IMR-90 (cell line): ENCODE measurements at regions not wholly inside any gene's neighbourhood (a gene's known extent, or its start where the extent isn't known, plus 50 kb on each side); places are given as distances from the start of the nearest gene placed in this dataset.

ENCODE experiments used
- ATAC-seq: fragments of 200-7000 bp; cut with Tn5 transposase; 2 replicates; pipeline ENCODE4 v1.9.1; 2020; ENCODE audit warnings: low read depth, mild to moderate bottlenecking, moderate library complexity
- BruUV-seq: library from RNA; stranded (reverse); fragments of 400-500 nt; replicated peaks from 2 replicates; lab custom pipeline; 2021; lab: Mats Ljungman, UMichigan
- CTCF ChIA-PET: fragments of 300-600 bp; formaldehyde crosslinking; extraction: SDS; loops from one replicate; lab custom pipeline; 2021; ENCODE audit warnings: antibody characterized with exemption; lab: Yijun Ruan, JAX
- POLR2A ChIA-PET: fragments of 300-600 bp; sonication (Branson Sonifier 250); formaldehyde crosslinking; loops from one replicate; lab custom pipeline; 2022; ENCODE audit warnings: antibody characterized with exemption; ENCODE audit not compliant: unreplicated experiment; lab: Charles Lee
- DNase-seq: peaks from one replicate; pipeline ENCODE4 v3.0.0; 2013
- H2AFZ ChIP-seq: replicated peaks from 2 replicates; pipeline ENCODE3; 2013; ENCODE audit warnings: low read length, mild to moderate bottlenecking; ENCODE audit not compliant: poor library complexity
- H2AK5ac ChIP-seq: 2 replicates; pipeline ENCODE4 v1.6.1; 2013; ENCODE audit warnings: low read depth, low read length, inconsistent platforms
- H2AK9ac ChIP-seq: replicated peaks from 2 replicates; pipeline ENCODE3; 2013; ENCODE audit warnings: mild to moderate bottlenecking, low read depth, low read length, moderate library complexity; ENCODE audit not compliant: poor library complexity
- H2BK120ac ChIP-seq: 2 replicates; pipeline ENCODE4 v1.6.1; 2013; ENCODE audit warnings: low read depth, low read length, inconsistent platforms
- H2BK15ac ChIP-seq: 3 replicates; pipeline ENCODE4 v1.6.1; 2013; ENCODE audit warnings: low read depth, low read length, inconsistent platforms
- H2BK20ac ChIP-seq: 2 replicates; pipeline ENCODE4 v1.6.1; 2013; ENCODE audit warnings: low read depth, mild to moderate bottlenecking, inconsistent platforms, low read length, moderate library complexity
- H2BK5ac ChIP-seq: 2 replicates; pipeline ENCODE4 v1.6.1; 2013; ENCODE audit warnings: mild to moderate bottlenecking, low read depth, low read length, inconsistent platforms; ENCODE audit not compliant: poor library complexity, severe bottlenecking
- H3K14ac ChIP-seq: replicated peaks from 2 replicates; pipeline ENCODE4 v1.6.1; 2013; ENCODE audit warnings: low read depth, low read length, inconsistent platforms
- H3K18ac ChIP-seq: 2 replicates; pipeline ENCODE4 v1.6.1; 2013; ENCODE audit warnings: low read depth, low read length, control low read depth
- H3K23ac ChIP-seq: 2 replicates; pipeline ENCODE4 v1.6.1; 2013; ENCODE audit warnings: low read depth, low read length, inconsistent platforms
- H3K27ac ChIP-seq: 2 replicates; pipeline ENCODE4 v1.5.1; 2013; ENCODE audit warnings: mild to moderate bottlenecking, control low read depth, low read length; ENCODE audit not compliant: insufficient read depth
- H3K27me3 ChIP-seq: 2 replicates; pipeline ENCODE4 v1.6.1; 2013; ENCODE audit warnings: low read length; ENCODE audit not compliant: control insufficient read depth, insufficient read depth
- H3K36me3 ChIP-seq: 2 replicates; pipeline ENCODE4 v1.6.1; 2013; ENCODE audit warnings: low read length, mixed read lengths; ENCODE audit not compliant: control insufficient read depth, insufficient read depth
- H3K4ac ChIP-seq: 2 replicates; pipeline ENCODE4 v1.6.1; 2013; ENCODE audit warnings: low read depth, low read length, inconsistent platforms
- H3K4me1 ChIP-seq: 2 replicates; pipeline ENCODE4 v1.6.1; 2013; ENCODE audit warnings: low read length, mixed read lengths; ENCODE audit not compliant: control insufficient read depth, insufficient read depth
- H3K4me2 ChIP-seq: 2 replicates; pipeline ENCODE4 v1.6.1; 2013; ENCODE audit warnings: low read depth, mild to moderate bottlenecking, control low read depth, low read length, moderate library complexity
- H3K4me3 ChIP-seq: 2 replicates; pipeline ENCODE4 v1.5.1; 2013; ENCODE audit warnings: low read depth, mild to moderate bottlenecking, control low read depth, low read length, moderate library complexity; ENCODE audit not compliant: insufficient read depth
- H3K56ac ChIP-seq: 2 replicates; pipeline ENCODE4 v1.6.1; 2013; ENCODE audit warnings: low read length, inconsistent platforms; ENCODE audit not compliant: insufficient read depth; ENCODE audit errors: extremely low read depth
- H3K79me1 ChIP-seq, 2 experiments: 2 replicates each; pipeline ENCODE4 v1.6.1; 2013; ENCODE audit warnings: low read length in 2 of 2, inconsistent platforms in 1 of 2, low read depth in 1 of 2
- H3K9ac ChIP-seq: 2 replicates; pipeline ENCODE4 v1.6.1; 2013; ENCODE audit warnings: low read depth, low read length, control low read depth
- H3K9me1 ChIP-seq: 2 replicates; pipeline ENCODE4 v1.6.1; 2013; ENCODE audit warnings: low read length, inconsistent platforms; ENCODE audit not compliant: insufficient read depth
- H3K9me3 ChIP-seq: 2 replicates; pipeline ENCODE4 v1.6.1; 2013; ENCODE audit warnings: low read length; ENCODE audit not compliant: control insufficient read depth, insufficient read depth
- H4K20me1 ChIP-seq: 2 replicates; pipeline ENCODE4 v1.6.1; 2013; ENCODE audit warnings: low read length, inconsistent platforms; ENCODE audit not compliant: insufficient read depth
- H4K5ac ChIP-seq: 2 replicates; pipeline ENCODE4 v1.6.1; 2013; ENCODE audit warnings: mild to moderate bottlenecking, low read depth, low read length, control low read depth
- H4K8ac ChIP-seq, 2 experiments: 2 replicates each; pipeline ENCODE4 v1.6.1; 2013; ENCODE audit warnings: low read depth in 2 of 2, low read length in 2 of 2, control low read depth in 1 of 2, inconsistent platforms in 1 of 2
- H4K91ac ChIP-seq: 2 replicates; pipeline ENCODE4 v1.6.1; 2013; ENCODE audit warnings: low read depth, low read length, inconsistent platforms; ENCODE audit not compliant: insufficient read depth
- MAZ ChIP-seq: IDR thresholded peaks from 2 replicates; pipeline ENCODE4 v1.6.1; 2012; ENCODE audit warnings: low read depth, mild to moderate bottlenecking, low read length, improper control_type of control experiment, moderate library complexity, borderline replicate concordance
- WGBS, 2 experiments: methylation state at CpG; one replicate each; pipeline versions ENCODE4 v1.1.5 to v1.1.7; 2013; ENCODE audit warnings: missing lambda C conversion rate in 2 of 2; ENCODE audit not compliant: insufficient read length in 1 of 2; ENCODE audit errors: extremely low coverage in 2 of 2; 5-methylcytosine and 5-hydroxymethylcytosine counted together
- dilution Hi-C: fragments of 300-500 bp; cut with HindIII; formaldehyde crosslinking; loops from one replicate; pipeline ENCODE4 v1.14.3; 2018; ENCODE audit warnings: low sequenced_read_pairs; ENCODE audit not compliant: unreplicated experiment
- in situ Hi-C: fragments of 300-500 bp; cut with MboI; formaldehyde crosslinking; loops from 3 replicates; pipeline ENCODE4 v1.14.3; 2019; ENCODE audit warnings: low sequenced_read_pairs, inconsistent platforms, mixed read lengths
- intact Hi-C: fragments of 100-400 bp; cut with micrococcal nuclease; formaldehyde crosslinking; loops from 2 replicates; pipeline ENCODE4 v1.10.0; 2022

DNA sequence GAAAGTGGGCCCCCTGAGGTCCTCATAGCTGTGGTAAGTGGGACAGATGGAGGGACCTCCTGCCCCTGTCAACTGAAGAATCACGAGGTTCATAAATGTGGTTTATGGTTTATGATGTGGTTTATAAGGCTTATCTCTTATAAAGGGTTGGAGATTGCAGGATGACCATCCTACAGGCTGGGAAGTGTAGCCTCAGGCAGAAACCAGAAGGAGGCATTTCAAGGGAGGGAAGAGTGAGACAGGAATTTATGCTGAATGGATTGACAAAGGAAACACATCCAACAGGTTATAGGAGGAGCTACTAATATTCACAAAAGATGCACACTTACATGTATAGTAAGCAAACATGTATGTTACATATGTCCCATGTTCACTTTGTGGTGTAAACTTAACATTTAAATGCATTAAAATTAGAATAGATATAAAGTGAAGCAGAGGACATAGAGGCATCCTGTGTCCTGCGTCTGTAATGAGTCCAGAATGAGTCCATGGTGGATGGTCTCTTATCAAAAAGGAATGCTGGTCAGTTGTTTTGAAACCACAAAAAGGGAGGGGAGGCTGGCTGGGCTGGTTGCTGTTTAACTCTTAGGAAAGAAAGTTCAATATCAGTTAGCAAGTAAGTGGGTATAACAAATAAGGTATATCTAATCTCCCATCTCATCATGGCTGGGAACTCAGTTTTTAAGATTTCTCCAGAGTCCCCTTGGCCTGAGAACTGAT is 149.0 kb upstream of the RMST start:
- Histone ChIP-seq H3K4ac (no peak overlapping the region), H4K8ac (no peak overlapping the region), H3K56ac (no peak overlapping the region), H4K91ac (no peak overlapping the region), H4K20me1 (no peaks in the 10 kb centered on the region), H2BK5ac (no peak overlapping the region), H4K5ac (no peak overlapping the region), H2BK120ac (no peak overlapping the region), H2BK15ac (no peak overlapping the region), H3K36me3 (no peaks in the 10 kb centered on the region), H3K23ac (no peak overlapping the region), H2AFZ (no peak overlapping the region), H3K18ac (no peak overlapping the region), H2AK5ac (no peak overlapping the region), H3K9ac (no peak overlapping the region), H3K14ac (no peak overlapping the region), H2BK20ac (no peak overlapping the region), H3K4me2 (no peak overlapping the region), H3K4me1 (no peaks in the 10 kb centered on the region), H2AK9ac (no peak overlapping the region), H3K27ac (no peak overlapping the region), H3K9me3 (no peaks in the 10 kb centered on the region), H3K4me3 (no peak overlapping the region), H3K79me1 (no peaks in the 10 kb centered on the region), H3K27me3 (no peaks in the 10 kb centered on the region), H3K9me1 (no peaks in the 10 kb centered on the region)
- no peak for TF ChIP-seq MAZ
- intact Hi-C loops, result no loop called here
- ATAC-seq (no peak), DNase-seq (no peak)
- BruUV-seq, result no TSS peak
- CTCF ChIA-PET, result no interaction called here
- dilution Hi-C loops, result no loop called here
- in situ Hi-C loops, result loop anchor here (25.0 kb wide), 1 partner anchor 1074 kb away; no protein-coding TSS in a partner anchor
- WGBS, 2 experiments, result 60% methylated on average over 1 of the region's 2 CpGs; no CpG with 5 or more reads in 1 of the 2 experiments
- POLR2A ChIA-PET, result no interaction called here
